GM12878 (cell line): ENCODE measurements at regions not wholly inside any gene's neighbourhood (a gene's known extent, or its start where the extent isn't known, plus 50 kb on each side); places are given as distances from the start of the nearest gene placed in this dataset.

Source experiments
- ATAC-seq: fragments of 200-7000 bp; cut with Tn5 transposase; 3 replicates; pipeline ENCODE4 v1.9.1; 2020; ENCODE audit warnings: mild to moderate bottlenecking, moderate library complexity
- BruUV-seq: library from RNA; stranded (reverse); fragments of 400-500 nt; replicated peaks from 2 replicates; lab custom pipeline; 2021; lab: Mats Ljungman, UMichigan
- CTCF ChIA-PET: fragments of 300-600 bp; sonication (Branson Sonifier 250); formaldehyde crosslinking; extraction: SDS; loops from one replicate; lab custom pipeline; 2021; ENCODE audit warnings: inconsistent platforms; lab: Yijun Ruan, JAX
- POLR2A ChIA-PET: fragments of 350-600 bp; formaldehyde crosslinking; extraction: SDS; loops from one replicate; lab custom pipeline; 2021; ENCODE audit warnings: inconsistent platforms; lab: Charles Lee
- RAD21 ChIA-PET: fragments of 300-600 bp; sonication (Branson Sonifier 250); formaldehyde crosslinking; loops from one replicate; lab custom pipeline; 2023; ENCODE audit warnings: antibody characterized with exemption; ENCODE audit not compliant: unreplicated experiment; lab: Charles Lee
- SMC1A ChIA-PET: fragments of 300-600 bp; sonication (Branson Sonifier 250); formaldehyde crosslinking; loops from one replicate; lab custom pipeline; 2023; ENCODE audit not compliant: unreplicated experiment, uncharacterized antibody; lab: Charles Lee
- DNase-seq: peaks from one replicate; pipeline ENCODE4 v3.0.0-alpha.2; 2011; ENCODE audit warnings: low read depth, low spot score
- FAIRE-seq: peaks from 3 replicates; lab custom pipeline; 2011; peaks lifted over from hg19 to GRCh38; lab: Jason Lieb, UNC
- H2AFZ ChIP-seq: 2 replicates; pipeline ENCODE4 v1.6.0; 2011; ENCODE audit warnings: low read depth, low read length, control low read depth; ENCODE audit not compliant: control insufficient read depth
- H3K27ac ChIP-seq: 2 replicates; pipeline ENCODE4 v1.5.1; 2011; ENCODE audit warnings: control low read depth; ENCODE audit not compliant: control insufficient read depth, insufficient read depth
- H3K27me3 ChIP-seq, 2 experiments: replicated peaks in 1 of 2; 2 replicates each; pipeline versions ENCODE4 v1.6.0 to v1.6.1; 2011; ENCODE audit warnings: low read length in 1 of 2; ENCODE audit not compliant: control insufficient read depth in 2 of 2, insufficient read depth in 2 of 2
- H3K36me3 ChIP-seq, 2 experiments: 2 replicates each; pipeline ENCODE4 v1.5.1; 2011; ENCODE audit warnings: low read length in 1 of 2; ENCODE audit not compliant: control insufficient read depth in 2 of 2, insufficient read depth in 2 of 2
- H3K4me1 ChIP-seq: 2 replicates; pipeline ENCODE4 v1.6.1; 2011; ENCODE audit warnings: mild to moderate bottlenecking, low read length, moderate library complexity, mixed read lengths; ENCODE audit not compliant: control insufficient read depth, insufficient read depth
- H3K4me2 ChIP-seq: 2 replicates; pipeline ENCODE4 v1.6.0; 2011; ENCODE audit warnings: control low read depth; ENCODE audit not compliant: control insufficient read depth, insufficient read depth
- H3K4me3 ChIP-seq: fragments of 200-600 bp; sonication (generic); 2 replicates; pipeline ENCODE4 v1.5.1; 2016
- H3K79me2 ChIP-seq: 2 replicates; pipeline ENCODE4 v1.6.0; 2011; ENCODE audit warnings: low read length; ENCODE audit not compliant: control insufficient read depth, insufficient read depth
- H3K9ac ChIP-seq: 2 replicates; pipeline ENCODE4 v1.8.0; 2011; ENCODE audit warnings: low read length, control low read depth, mixed read lengths; ENCODE audit not compliant: control insufficient read depth, insufficient read depth
- H3K9me3 ChIP-seq: replicated peaks from 3 replicates; pipeline ENCODE4 v1.5.1; 2011; ENCODE audit warnings: mild to moderate bottlenecking, low read length; ENCODE audit not compliant: control insufficient read depth, insufficient read depth
- H4K20me1 ChIP-seq: 2 replicates; pipeline ENCODE4 v1.6.0; 2011; ENCODE audit not compliant: control insufficient read depth, insufficient read depth
- CEBPZ ChIP-seq: fragments of 150-350 bp; IDR thresholded peaks from 2 replicates; pipeline ENCODE4 v1.6.1; 2016; ENCODE audit warnings: low read depth, low read length
- EZH2 ChIP-seq: IDR thresholded peaks from 2 replicates; pipeline ENCODE4 v1.6.1; 2012; ENCODE audit warnings: low read depth, mild to moderate bottlenecking, control low read depth, inconsistent platforms, low read length, borderline replicate concordance; ENCODE audit not compliant: control insufficient read depth
- IRF3 ChIP-seq: fragments of 450-650 bp; IDR thresholded peaks from 2 replicates; pipeline ENCODE4 v1.6.1; 2014; ENCODE audit warnings: mild to moderate bottlenecking
- RUNX3 ChIP-seq: IDR thresholded peaks from 2 replicates; pipeline ENCODE4 v1.6.1; 2012; ENCODE audit warnings: low read length, inconsistent platforms
- SIX5 ChIP-seq: IDR thresholded peaks from 2 replicates; pipeline ENCODE4 v1.6.1; 2011; ENCODE audit warnings: mild to moderate bottlenecking, low read depth, low read length, moderate library complexity; ENCODE audit not compliant: severe bottlenecking
- SMAD1 ChIP-seq: fragments of 450-650 bp; IDR thresholded peaks from 2 replicates; pipeline ENCODE4 v1.6.1; 2018; ENCODE audit warnings: mild to moderate bottlenecking, low read depth; ENCODE audit not compliant: partially characterized antibody
- ZNF592 ChIP-seq: fragments of 450-650 bp; IDR thresholded peaks from 2 replicates; pipeline ENCODE4 v1.6.1; 2017; ENCODE audit warnings: mild to moderate bottlenecking, moderate library complexity
- WGBS: methylation state at CpG from one replicate; pipeline ENCODE4 v1.1.6; 2016; ENCODE audit warnings: low lambda C conversion rate; ENCODE audit not compliant: insufficient replicate concordance, insufficient coverage; ENCODE audit errors: missing lambda C conversion rate; 5-methylcytosine and 5-hydroxymethylcytosine counted together
- in situ Hi-C: fragments of 300-500 bp; cut with MboI; formaldehyde crosslinking; loops from 9 replicates; pipeline ENCODE4 v1.14.3; 2018; ENCODE audit warnings: mixed read lengths
- intact Hi-C: fragments of 100-400 bp; cut with micrococcal nuclease; formaldehyde crosslinking; loops from one replicate; pipeline ENCODE4 v1.14.2; 2022; ENCODE audit not compliant: unreplicated experiment
- TF ChIP-seq, protein P1 (sequence below): fragments of 450-650 bp; IDR thresholded peaks from 2 replicates; pipeline ENCODE4 v1.6.1; 2018; ENCODE audit warnings: borderline replicate concordance, mild to moderate bottlenecking; ENCODE audit not compliant: partially characterized antibody

DNA sequence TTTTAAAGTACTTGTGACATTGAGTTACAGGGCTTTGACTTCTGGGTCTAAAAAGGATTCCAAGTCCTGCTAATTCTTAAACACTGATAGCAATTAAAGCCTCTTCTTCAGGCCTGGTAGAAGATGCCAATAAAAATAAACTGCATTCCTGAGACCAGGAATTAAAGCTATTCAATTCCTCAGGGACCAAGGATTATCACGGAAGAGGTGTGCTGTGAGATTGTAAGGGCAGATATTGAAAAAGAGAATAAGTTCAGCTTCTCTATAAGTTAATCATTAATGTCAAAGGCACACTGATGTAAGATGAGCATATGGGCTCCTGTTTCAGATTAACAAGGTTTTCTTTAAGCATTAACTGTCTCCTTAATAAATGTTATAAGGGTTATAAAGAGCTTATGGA is 611.3 kb downstream of the SI start (continued):
- TF ChIP-seq IRF3, result no peak
- no peak for TF ChIP-seq RUNX3

DNA sequence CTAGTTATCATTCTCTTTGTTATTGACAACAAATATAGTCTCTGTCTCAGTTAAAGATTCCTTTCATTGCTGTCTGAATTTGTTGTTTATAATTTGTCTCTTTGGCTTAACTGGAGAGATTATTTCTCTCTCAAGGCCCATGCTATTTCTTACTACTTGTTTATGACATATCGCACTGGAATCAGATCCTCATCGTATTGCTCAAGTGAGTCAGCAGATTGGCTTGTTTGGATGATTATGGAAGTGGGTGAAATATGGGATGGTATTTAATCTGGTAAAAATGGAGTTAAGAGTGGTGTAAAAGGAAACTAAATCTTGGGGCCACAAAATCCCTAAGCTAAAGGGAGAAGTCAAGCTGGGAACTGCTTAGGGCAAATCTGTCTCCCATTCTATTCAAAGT is 613.1 kb downstream of the SI start:
- Histone ChIP-seq H3K36me3 (no peaks in the 10 kb centered on the region), H4K20me1 (no peaks in the 10 kb centered on the region), H3K79me2 (no peaks in the 10 kb centered on the region), H3K9me3 (no peaks in the 10 kb centered on the region), H3K9ac (no peak overlapping the region), H3K4me2 (no peak overlapping the region), H3K4me1 (no peaks in the 10 kb centered on the region), H3K27me3 (no peaks in the 10 kb centered on the region), H3K4me3 (no peak overlapping the region), H2AFZ (no peak overlapping the region), H3K27ac (no peak overlapping the region)
- intact Hi-C loops, result no loop called here
- DNase-seq (no peak), FAIRE-seq (no peak), ATAC-seq (no peak)
- ChIA-PET CTCF (no interaction called here), SMC1A (interaction anchor here (0.8 kb wide), 2 partner anchors 14 to 19 kb away, joined by 3 read pairs; no protein-coding TSS in a partner anchor), RAD21 (no interaction called here), POLR2A (interaction anchor here (0.5 kb wide), 1 partner anchor 1201 kb away, joined by 4 read pairs; no protein-coding TSS in a partner anchor)
- in situ Hi-C loops, result no loop called here
- BruUV-seq, result no TSS peak
- TF ChIP-seq ZNF592 (no peak), SMAD1 (no peak), SIX5 (no peak), CEBPZ (no peak), EZH2 (no peak)
- TF ChIP-seq, protein P1, sequence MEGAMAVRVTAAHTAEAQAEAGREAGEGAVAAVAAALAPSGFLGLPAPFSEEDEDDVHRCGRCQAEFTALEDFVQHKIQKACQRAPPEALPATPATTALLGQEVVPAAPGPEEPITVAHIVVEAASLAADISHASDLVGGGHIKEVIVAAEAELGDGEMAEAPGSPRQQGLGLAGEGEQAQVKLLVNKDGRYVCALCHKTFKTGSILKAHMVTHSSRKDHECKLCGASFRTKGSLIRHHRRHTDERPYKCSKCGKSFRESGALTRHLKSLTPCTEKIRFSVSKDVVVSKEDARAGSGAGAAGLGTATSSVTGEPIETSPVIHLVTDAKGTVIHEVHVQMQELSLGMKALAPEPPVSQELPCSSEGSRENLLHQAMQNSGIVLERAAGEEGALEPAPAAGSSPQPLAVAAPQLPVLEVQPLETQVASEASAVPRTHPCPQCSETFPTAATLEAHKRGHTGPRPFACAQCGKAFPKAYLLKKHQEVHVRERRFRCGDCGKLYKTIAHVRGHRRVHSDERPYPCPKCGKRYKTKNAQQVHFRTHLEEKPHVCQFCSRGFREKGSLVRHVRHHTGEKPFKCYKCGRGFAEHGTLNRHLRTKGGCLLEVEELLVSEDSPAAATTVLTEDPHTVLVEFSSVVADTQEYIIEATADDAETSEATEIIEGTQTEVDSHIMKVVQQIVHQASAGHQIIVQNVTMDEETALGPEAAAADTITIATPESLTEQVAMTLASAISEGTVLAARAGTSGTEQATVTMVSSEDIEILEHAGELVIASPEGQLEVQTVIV, result no peak
- WGBS, result 76% methylated on average over 2 of the region's 2 CpGs
